Skin of body (tissue), 1 donor: ENCODE measurements at regions not wholly inside any gene's neighbourhood (a gene's known extent, or its start where the extent isn't known, plus 50 kb on each side); places are given as distances from the start of the nearest gene placed in this dataset.
"Not testable (repeated sequence)": the region's sequence is repeated elsewhere in the genome, so short reads cannot be mapped to it uniquely, and the experiment has no call there.

Experiments
- DNase-seq: peaks from one replicate; lab custom pipeline; 2025; lab: John Stamatoyannopoulos, UW

DNA sequence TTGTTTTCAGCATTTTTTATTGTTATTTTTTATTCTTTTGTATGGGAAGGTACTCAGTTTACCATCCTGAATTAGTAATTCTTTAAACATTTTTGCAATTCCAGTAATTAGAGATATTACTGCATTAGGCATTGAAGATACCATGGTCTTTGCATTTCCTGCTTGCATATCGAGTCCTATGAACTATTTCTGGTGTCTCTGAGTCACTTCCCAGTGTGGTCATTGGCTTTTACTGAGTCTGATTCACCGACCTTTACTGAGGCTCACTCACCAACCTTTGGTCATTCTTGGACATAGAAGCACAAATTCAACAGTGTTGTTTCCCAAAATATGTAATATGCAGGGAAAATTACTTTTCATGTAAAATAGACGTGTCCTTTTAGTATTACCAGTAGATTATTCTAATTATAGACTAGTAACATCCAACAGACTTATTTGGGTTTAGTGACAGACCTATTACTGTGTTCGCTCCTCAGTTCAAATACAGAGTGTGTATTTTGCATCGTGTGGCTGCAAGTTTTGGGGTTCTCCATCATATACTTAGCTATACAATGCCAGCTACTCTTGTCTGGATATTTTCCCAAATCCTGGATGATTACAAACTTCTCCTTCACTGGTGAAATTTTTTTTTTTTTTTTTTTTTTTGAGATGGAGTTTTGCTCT, 180.7 kb upstream of the PRSS1 start:
- DNase-seq, result no peak

DNA sequence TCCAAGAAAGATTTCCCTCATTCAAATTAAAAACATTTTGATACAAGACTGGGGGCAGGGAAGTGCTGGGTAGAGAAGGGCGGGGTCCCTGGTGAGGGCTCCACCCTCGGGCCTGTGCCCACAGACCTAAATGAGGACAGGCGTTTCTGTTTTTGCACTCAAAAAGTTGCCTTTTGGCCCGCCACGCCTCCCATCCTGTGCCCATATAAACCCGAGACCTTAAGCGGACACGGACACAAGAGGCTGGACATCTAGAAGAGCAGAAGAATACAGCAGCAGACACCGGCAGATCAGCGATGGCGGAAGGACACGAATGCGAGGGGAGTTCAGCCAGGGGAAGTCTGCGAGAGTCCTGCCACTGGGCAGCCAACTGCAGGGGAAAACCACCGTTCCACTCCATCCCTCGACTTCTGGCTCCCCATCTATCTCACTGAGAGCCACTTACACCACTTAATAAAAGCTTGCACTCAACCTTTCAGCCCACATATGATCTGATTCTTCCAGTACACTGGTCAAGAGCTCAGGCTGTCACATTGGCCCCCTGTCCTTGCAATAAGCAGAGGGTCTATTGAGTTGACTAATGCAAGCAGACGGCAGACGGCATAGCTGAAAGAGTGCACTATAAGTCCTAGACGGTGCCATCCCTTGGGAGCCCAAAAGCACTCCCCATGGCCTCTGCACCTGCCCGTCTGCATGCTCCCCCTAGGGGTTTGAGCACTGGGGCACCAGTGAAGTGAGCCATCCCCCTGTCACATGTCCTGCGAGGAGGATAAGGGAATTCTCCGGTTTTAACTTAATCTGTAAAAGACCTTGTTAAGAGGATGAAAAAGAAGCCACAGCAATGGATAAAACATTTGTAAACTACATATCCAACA, 181.8 kb upstream of the PRSS1 start:
- no peak for DNase-seq

DNA sequence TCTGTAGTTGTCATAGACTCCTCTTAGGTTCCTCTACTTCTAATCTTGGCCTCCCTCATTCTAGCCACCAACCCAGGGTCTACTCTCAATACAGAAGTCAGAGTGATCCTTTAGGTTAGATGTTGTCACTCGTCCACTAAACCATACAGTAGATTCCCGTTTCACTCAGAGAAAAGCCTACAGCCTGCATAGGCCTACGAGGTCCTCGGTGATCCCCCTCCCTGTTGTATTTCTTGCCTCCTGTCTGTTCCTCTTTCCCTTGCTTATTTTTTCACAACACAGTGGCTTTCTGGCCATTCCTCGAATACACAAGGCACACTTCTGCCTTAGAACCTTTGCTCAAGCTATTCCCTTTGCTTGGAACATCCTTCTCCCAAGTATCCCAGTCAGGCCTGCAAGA, 183.0 kb upstream of the PRSS1 start:
- no peak for DNase-seq

DNA sequence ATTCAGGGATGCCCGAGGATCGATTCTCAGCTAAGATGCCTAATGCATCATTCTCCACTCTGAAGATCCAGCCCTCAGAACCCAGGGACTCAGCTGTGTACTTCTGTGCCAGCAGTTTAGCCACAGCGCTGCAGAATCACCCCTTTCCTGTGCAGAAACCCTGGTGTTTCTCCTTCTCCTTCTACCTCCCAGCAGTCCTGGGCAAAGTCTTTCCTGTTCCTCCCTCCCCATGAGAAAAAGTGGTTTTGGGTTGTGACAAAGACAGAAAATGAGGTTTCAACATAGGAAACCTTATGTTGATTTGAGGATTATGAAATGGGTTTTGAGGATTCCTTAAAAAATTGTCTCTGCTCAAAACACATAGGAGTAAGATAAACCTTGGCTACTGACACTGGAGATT, 185.1 kb upstream of the PRSS1 start:
- not testable (repeated sequence) for DNase-seq

DNA sequence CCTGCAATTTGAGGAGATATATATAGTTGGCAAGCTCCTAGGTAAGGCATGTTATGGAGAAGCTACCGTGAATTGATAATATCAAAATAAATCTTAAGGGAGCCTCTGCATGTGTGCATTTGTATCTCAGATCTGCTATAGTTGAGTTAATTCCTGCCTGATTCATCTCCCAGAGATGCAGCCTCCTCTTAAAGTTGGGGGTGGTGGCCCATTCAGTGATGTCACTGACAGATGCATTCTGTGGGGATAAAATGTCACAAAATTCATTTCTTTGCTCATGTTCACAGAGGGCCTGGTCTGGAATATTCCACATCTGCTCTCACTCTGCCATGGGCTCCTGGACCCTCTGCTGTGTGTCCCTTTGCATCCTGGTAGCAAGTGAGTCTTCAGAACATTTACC, 185.8 kb upstream of the PRSS1 start:
- DNase-seq, result no peak

DNA sequence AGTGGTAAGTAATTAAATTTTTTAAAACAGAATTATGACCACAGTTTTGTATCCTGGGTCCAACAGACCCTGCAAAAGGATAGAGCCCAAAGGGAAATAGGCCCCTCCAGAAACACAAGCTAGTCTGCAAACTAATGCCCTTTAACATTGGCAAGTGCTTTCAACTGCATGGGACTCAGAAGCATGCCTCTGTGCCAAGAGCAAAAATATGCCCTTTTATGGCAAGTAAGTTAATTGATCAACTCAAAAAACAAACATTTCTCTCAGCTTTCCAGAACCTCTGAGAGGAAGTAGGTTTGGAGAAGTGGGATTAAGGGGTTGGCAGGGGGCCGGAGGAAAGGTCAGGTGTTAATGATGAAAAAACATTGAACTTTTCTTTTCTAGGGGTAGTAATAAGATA, 186.6 kb upstream of the PRSS1 start:
- DNase-seq, result no peak

DNA sequence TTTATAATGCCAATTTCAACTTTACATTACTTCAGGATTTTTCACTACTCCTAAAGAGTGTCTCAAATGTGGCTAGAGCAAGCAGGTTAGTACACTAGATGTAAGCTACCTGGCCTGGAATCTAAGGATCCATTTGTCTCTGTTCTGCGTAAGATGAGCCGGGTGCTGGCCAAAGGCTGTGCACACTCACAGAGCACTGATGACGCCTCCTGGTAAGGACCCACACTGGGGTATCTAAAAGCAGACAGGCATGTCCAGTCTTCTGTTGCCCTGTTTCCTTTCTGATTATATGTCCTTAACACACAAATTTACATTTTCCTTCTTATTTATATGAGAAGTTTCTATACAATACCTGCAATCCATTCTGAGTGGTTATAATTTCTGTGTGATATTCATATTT, 187.9 kb upstream of the PRSS1 start:
- DNase-seq, result not testable (repeated sequence)

DNA sequence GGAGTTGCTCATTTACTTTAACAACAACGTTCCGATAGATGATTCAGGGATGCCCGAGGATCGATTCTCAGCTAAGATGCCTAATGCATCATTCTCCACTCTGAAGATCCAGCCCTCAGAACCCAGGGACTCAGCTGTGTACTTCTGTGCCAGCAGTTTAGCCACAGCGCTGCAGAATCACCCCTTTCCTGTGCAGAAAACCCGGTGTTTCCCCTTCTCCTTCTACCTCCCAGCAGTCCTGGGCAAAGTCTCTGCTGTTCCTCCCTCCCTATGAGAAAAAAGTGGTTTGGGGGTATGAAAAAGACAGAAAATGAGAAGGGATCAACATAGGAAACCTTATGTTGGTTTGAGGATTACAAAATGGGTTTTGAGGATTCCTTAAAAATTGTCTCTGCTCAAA, 188.5 kb upstream of the PRSS1 start:
- DNase-seq, result not testable (repeated sequence)

DNA sequence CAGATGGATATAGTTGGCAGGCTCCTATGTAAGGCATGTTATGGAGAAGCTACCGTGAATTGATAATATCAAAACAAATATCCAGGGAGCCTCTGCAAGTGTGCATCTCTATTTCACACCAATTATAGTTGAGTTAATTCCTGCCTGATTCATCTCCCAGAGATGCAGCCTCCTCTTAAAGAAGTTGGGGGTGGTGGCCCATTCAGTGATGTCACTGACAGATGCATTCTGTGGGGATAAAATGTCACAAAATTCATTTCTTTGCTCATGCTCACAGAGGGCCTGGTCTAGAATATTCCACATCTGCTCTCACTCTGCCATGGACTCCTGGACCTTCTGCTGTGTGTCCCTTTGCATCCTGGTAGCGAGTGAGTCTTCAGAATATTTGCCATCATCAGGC, 189.1 kb upstream of the PRSS1 start:
- DNase-seq, result no peak

DNA sequence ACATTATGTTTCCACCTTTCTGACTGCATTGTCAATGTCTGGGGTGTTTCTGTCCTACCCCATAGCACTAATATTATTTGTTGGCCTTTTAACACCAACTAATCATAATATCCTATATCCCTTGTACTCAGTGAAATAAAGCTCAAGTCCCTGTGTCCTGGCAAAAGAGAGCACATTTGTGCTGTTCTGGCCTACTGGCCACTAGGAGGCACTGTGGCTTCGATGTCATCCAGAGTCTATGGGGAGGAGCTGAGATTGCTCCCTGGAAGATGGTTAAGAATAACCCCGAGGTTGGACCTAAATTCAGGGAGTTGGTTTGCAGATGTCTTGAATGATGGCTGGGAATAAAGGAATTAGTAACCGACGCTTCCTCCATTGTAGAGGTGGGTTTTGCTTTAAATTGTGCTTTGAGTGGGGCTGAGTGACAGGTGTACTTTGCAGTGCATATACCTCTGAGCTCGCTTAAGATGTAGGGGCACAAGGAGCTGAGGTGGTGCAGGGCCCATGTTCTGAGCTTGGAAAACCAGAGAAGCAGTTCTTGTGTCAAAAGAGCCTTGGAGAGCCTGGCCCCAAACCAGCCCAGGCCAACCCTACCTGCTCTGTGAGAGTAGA, 191.2 kb upstream of the PRSS1 start:
- no peak for DNase-seq

DNA sequence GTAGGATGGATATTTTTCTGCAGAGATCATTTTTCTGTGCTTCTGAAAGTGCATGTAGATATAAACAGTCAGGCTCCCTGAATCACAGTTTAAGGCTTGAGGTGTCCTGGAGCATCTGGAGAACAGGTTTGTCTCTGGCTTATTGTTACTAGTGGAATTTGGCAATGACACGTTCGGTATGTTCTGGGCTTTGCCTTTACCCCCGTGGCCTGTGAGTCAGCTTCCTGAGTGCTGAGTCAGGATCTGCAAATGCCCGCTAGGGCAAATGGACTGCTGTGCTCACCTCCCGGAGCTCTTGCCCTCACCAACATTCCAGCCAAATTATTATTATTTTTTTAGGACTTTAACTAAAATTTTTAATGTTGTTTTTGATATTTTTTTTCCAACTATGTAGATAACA, 192.5 kb upstream of the PRSS1 start:
- no peak for DNase-seq

DNA sequence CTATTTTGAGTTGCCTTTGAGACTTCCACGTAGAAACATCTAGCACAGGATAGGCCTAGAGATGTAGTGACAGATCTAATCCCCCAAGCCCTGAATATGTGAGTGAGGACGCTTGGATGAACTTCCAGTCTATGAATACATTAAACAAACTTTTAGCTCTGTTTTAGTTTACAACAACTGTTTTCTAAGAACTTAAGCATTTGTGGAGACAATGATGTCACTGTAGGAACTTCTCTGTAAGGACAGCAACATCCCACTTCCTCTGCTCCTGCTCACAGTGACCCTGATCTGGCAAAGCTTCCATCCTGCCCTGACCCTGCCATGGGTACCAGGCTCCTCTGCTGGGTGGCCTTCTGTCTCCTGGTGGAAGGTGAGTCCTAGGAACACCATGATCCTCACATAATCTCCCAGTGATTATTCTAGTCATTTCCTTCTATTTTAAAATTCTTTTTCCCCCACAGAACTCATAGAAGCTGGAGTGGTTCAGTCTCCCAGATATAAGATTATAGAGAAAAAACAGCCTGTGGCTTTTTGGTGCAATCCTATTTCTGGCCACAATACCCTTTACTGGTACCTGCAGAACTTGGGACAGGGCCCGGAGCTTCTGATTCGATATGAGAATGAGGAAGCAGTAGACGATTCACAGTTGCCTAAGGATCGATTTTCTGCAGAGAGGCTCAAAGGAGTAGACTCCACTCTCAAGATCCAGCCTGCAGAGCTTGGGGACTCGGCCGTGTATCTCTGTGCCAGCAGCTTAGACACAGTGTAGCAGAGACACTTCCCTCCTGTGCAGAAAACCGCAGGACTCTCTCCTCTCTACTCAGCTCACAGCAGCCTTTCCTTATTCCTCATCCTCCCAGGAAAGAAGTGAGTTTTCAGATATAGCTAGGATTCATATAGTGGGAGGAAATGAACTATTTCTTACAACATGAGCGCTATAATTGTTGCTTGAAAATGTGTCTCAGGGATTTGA, 194.4 kb upstream of the PRSS1 start:
- no peak for DNase-seq

DNA sequence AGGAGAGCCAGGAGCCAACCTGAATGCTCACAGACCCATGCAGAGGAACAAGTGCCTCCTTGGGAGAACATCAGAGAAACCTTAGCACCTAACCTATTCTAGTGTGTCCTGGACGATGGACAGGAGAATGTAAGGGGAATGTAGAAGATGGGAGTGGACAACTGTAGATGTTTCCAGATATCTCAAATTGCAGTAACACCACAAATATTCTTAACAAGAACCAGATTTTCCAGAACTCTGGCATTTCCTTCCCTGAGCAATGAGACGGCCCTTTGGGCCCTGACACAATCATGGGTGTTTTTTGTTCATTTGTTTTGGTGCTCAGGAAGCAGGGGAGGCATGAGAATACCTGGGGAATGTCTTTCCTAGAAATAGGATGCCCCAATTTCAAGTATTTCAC, 196.1 kb upstream of the PRSS1 start:
- no peak for DNase-seq

DNA sequence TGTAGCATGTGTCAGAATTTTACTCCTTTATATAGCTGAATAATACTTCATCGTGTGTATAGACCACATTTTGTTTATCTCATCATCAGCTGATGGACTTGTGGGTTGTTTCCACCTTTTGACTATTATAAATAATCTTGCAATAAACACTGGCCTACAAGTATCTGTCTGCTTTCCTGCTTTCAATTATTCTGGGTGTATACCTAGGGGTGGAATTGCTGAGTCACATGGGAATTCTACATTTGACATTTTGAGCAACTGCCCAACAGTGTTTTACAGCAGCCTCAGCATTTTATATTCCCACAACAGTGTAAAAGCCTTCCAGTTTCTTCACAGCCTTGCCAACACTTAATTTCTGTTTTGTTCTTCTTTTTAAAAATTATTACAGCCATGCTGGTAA, 200.3 kb upstream of the PRSS1 start:
- no peak for DNase-seq

DNA sequence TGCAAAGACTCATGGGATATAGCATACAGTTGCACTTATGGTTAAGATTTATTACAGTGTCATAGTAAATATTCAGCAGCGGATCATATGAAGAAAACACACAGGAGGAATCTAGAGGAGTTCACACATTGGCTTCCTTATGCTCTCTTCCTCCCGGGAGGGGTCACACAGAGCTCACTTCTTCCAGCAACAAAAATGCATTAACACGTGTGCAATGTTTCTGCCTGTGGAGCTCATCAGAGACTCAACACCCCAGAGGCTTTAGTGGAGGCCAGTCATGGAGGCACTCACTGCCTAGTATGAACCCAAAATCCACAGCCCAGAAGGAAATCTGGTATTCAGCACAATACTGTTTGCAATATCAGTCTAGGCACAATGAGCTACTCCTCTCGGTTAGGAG, 202.8 kb upstream of the PRSS1 start:
- DNase-seq, result no peak

DNA sequence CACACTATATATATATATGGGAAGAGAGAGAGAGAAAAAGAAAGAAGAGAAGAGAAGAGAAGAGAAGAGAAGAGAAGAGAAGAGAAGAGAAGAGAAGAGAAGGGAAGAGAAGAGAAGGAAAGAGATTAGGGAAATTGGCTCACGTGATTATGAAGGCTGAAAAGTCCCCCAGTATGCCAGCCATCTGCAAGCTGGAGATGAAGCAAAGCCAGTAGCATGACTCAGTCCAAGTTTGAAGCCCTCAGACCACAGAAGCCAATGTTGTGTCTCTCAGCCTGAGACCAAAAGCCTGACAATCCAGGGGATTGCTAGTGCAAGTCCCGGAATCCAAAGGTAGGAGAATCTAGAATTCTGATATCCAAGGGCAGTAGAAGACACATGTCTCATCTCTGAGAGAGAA, 206.3 kb upstream of the PRSS1 start:
- DNase-seq, result no peak

DNA sequence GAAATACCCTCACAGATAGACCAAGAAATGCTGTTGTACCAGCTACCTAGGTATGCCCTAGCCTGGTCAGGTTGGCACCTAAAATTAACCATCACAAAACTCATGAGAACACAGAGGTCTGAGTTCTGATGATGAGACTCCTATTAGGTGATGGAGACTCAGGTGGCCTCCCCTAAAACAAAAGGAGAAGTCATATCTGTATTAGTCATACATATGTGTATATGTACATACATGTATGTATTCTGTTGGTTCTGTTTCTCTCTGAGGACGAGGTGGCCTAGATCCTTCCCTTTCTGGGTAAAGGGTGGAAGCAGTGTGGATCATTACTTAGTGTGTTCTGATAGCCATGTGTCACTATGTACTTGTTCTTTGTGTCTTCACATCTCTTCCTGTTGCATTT, 207.2 kb upstream of the PRSS1 start:
- DNase-seq, result no peak

DNA sequence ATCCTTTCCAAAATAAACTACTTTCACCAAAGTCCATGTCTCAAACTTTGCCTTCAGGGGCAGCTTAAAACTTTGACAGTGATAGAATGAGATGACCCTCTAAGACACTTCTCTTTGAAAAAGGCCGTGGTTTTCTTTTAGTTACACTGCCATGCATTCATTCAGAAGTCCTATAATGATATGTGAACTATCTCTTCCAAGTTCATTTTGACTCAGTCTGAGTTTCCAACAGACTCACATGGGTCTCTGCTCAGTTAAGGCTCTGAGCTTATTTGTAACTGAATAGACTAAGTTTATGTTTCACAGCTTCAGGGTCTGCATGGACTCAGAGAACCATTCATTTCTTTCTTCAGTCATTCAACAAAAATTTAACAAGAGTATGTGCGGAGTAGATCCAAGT, 208.9 kb upstream of the PRSS1 start:
- no peak for DNase-seq

DNA sequence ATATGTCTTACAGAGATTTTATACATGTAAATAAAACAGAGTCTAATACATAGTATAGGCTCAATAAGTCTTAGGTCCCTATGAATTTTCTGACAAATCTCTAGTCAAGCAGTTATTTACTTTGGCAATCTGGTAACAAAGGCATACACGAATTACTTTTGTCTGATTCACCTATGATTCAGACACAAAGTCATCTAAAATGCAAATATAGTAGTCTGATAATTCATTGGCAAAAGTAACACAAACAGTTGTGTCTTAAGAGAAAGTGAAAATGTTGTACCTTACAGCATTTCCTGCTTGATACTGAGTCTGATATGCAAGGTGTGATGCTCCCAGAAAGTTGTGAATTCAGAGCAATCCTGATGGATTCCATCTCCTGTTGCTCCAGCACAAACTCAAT, 209.4 kb upstream of the PRSS1 start:
- DNase-seq, result no peak

DNA sequence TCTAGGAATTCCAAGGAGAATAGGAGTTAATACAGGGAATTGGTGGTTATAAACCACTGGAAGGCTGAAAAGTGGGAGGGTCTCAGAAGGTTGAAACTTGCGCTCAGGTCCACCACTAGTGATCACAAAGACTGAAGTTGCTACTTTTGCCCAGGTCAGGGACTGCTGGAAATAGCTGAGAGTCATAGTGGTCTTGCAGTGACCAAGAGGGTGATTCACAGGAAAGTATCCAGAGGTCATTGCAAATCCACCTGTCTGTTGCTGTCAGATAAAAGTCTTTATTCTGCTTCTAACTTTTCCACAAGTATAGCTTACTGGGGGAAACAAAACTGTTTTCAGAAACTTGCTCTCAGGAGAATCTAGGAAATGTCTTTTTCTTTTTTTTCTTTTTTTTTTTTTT, 211.5 kb upstream of the PRSS1 start:
- no peak for DNase-seq

DNA sequence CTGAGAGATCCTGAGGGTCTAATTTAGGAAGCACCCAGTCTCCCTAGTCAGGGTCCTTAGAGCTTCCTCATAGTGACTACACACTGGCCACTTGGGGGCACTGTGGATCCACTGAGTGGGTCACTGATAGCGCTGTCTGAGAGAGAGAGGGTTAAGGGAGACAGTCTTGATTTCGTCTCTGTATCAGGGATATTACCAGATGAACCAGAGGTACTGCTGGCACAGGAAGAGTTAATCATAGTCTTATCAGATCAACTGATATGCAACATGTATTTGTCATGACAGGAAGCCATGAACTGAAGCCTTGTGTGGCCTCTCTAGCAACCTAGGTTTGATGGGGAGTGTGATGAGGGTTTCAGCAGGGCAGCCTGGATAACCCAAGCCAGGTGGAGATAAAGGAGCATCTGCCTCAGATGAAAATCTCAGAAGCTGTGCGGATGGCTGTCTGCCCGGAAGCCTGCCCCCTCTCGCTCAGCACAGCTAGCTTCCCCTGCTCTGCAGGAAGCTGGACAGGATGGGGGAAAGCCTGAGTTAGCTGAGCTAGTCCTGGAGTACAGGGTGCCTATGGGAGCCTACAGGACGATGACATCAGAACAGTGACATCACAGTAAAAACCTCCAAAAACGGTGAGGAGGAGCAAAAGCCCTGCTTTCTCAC, 214.0 kb upstream of the PRSS1 start:
- no peak for DNase-seq
